ENCODE measurements at regions not wholly inside any gene's neighbourhood (a gene's known extent, or its start where the extent isn't known, plus 50 kb on each side); places are given as distances from the start of the nearest gene placed in this dataset.

DNA sequence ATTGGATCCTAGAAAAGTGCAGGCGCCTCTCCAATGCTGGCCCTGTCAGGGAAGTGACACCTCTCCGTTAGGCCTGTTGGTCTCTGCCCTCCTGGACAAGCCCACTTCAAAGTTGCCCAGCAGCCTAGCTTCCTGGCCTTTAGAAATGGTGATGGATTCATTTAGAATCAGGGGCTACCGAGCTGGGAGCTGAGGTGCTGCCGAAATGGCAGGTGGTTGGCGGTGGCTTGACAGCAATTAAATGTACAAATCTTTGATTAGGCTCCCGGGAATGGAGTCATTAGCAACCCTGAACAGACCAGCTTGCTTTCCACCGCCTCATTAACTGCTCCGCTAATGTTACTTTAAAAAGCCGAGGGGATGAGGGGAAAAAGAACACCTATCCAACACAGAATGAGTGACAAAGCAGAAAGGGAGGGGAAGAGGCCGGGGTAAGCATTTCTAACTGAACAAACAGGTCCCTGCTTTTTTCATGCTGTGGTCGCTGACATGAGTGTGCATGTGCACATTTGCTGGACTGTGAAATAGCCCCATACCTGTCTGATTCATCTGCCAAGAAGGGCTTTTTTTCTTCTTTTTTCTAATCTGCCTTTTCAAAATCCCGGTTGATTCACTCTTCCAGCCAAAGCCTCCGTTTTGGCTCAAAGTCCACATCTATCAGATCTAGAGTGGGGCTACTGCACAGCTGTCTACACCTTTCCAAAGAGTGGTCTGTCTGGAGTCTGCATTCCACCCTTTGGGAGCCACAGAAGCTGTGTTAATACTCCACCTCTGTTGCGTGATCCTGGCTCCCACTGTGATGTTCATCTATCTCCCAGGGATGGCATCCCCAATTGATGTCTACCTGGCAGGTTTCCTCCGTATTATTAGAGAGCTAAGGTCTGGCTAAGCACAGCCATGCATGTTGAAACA lies 431.9 kb downstream of the COG6 start:
- no peaks in the 10 kb centered on the region for H3K27me3 ChIP-seq
- WGBS, 2 donors = 85 to 86% methylated on average over 15 of the region's 15 CpGs
- H3K27ac ChIP-seq = no peak overlapping the region
- peaks cover 7% of the 10 kb centered on the region for H3K4me1 ChIP-seq
- no peak for DNase-seq
- intact Hi-C loops (cut with DNase I; ENCODE audit: low total_unique reads) = no loop called here
- H3K9me3 ChIP-seq = no peaks in the 10 kb centered on the region
- H3K4me3 ChIP-seq = no peak overlapping the region
- TF ChIP-seq POLR2A (IDR thresholded peaks at IDR 0.05) = no peak
- TF ChIP-seq, protein P1, sequence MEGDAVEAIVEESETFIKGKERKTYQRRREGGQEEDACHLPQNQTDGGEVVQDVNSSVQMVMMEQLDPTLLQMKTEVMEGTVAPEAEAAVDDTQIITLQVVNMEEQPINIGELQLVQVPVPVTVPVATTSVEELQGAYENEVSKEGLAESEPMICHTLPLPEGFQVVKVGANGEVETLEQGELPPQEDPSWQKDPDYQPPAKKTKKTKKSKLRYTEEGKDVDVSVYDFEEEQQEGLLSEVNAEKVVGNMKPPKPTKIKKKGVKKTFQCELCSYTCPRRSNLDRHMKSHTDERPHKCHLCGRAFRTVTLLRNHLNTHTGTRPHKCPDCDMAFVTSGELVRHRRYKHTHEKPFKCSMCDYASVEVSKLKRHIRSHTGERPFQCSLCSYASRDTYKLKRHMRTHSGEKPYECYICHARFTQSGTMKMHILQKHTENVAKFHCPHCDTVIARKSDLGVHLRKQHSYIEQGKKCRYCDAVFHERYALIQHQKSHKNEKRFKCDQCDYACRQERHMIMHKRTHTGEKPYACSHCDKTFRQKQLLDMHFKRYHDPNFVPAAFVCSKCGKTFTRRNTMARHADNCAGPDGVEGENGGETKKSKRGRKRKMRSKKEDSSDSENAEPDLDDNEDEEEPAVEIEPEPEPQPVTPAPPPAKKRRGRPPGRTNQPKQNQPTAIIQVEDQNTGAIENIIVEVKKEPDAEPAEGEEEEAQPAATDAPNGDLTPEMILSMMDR (IDR thresholded peaks at IDR 0.05) = no peak
- no peaks in the 10 kb centered on the region for H3K36me3 ChIP-seq (ENCODE audit: low read depth, missing control alignments)

DNA sequence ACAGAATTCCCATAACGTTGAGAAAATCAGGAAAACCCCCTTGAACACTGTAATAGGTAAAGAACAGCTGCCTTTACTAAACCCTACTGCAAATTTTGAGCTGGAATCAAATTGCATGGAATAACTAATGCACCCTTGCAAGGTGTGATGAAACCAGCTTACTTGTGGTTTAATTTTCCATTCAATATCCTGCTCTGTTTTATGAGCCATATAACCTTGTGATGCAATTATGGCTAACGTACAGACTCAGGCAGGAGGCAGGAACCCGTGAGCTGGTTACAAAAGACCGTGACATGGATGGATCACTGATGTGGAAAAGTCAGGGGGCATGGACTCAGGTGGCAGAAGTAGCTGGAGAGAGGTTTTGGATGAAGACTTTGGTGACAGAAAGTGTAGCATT lies 438.6 kb downstream of the COG6 start:
- TF ChIP-seq, protein P1 (IDR thresholded peaks at IDR 0.05) = no peak
- no peak for TF ChIP-seq POLR2A (IDR thresholded peaks at IDR 0.05)
- DNase-seq = no peak
- no peak overlapping the region for H3K4me3 ChIP-seq
- H3K4me1 ChIP-seq = no peaks in the 10 kb centered on the region
- intact Hi-C loops (cut with DNase I; ENCODE audit: low total_unique reads) = no loop called here
- 83 to 92% methylated on average over 4 of the region's 4 CpGs for WGBS, 2 donors
- H3K27me3 ChIP-seq = no peaks in the 10 kb centered on the region
- H3K36me3 ChIP-seq (ENCODE audit: low read depth, missing control alignments) = no peaks in the 10 kb centered on the region
- no peaks in the 10 kb centered on the region for H3K9me3 ChIP-seq
- H3K27ac ChIP-seq = no peak overlapping the region

DNA sequence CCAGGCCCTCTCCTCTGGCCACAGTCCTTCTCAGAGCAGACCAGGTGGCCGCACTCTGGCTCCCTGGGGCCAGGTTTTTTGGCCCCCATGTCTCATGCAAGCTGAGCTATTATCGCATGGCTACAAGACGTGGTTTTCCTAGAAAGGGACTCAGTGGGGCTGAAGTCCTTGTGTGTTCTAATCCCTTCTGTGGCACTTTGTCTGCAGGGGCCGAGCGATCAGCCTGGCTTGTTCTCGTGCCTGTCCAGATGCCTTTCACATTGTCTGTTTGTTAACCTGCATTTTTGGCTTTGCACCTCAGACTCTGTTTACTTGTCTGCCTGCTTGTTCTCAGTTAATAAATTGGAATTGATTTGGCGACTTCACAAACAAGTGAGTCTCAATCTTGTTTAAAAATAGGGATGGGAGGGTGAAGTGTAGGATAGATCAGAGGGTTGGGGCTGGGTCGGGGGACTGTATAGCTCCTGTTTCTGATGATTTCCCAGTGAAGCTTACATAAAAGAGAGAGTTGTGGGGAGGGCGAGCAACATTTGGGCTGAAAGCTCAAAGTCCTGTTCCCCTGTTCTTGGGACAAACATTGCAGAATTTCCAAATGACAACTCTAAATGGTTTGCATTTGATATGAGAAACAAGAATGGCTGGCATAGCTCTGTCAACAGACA lies 440.4 kb downstream of the COG6 start:
- no peaks in the 10 kb centered on the region for H3K36me3 ChIP-seq (ENCODE audit: low read depth, missing control alignments)
- no peak for DNase-seq
- no peaks in the 10 kb centered on the region for H3K4me1 ChIP-seq
- H3K27ac ChIP-seq = no peak overlapping the region
- no peaks in the 10 kb centered on the region for H3K9me3 ChIP-seq
- intact Hi-C loops (cut with DNase I; ENCODE audit: low total_unique reads) = no loop called here
- 91 to 93% methylated on average over 9 of the region's 9 CpGs for WGBS, 2 donors
- no peak overlapping the region for H3K4me3 ChIP-seq
- no peaks in the 10 kb centered on the region for H3K27me3 ChIP-seq
- TF ChIP-seq, protein P1 (IDR thresholded peaks at IDR 0.05) = no peak
- no peak for TF ChIP-seq POLR2A (IDR thresholded peaks at IDR 0.05)

DNA sequence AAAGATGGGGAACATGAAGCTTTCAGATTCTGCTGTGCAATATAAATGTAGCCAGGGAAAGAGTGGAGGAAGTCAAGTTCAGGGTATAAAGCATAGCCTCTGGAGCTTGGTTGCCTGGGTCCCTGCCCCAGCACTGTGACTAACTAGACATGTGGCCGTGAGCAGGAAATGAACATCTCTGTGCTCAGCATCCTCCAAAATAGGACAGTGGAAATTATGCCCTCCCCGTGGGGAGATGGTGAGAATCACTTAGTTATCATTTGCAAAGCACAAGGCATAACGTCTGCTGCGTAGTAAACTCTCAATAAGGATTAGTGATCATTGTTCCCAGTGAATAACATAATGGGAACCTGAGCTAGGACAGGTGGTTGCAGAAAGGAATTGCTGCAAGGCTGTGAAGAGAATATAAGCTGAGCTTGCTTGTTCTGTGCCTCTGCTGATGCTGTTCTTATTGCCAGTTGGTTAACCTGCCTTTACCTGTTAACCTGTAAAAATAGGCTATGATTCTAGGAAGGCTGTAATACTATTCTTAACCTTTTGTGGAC lies 441.0 kb downstream of the COG6 start:
- TF ChIP-seq, protein P1 (IDR thresholded peaks at IDR 0.05) = no peak
- TF ChIP-seq POLR2A (IDR thresholded peaks at IDR 0.05) = no peak
- H3K36me3 ChIP-seq (ENCODE audit: low read depth, missing control alignments) = no peaks in the 10 kb centered on the region
- no peak overlapping the region for H3K4me3 ChIP-seq
- no peak overlapping the region for H3K27ac ChIP-seq
- intact Hi-C loops (cut with DNase I; ENCODE audit: low total_unique reads) = no loop called here
- H3K4me1 ChIP-seq = no peaks in the 10 kb centered on the region
- H3K9me3 ChIP-seq = no peaks in the 10 kb centered on the region
- 71 to 89% methylated on average over 4 of the region's 4 CpGs for WGBS, 2 donors
- H3K27me3 ChIP-seq = no peaks in the 10 kb centered on the region
- no peak for DNase-seq
